Lower lobe of right lung (tissue), 2 donors: ENCODE measurements at regions not wholly inside any gene's neighbourhood (a gene's known extent, or its start where the extent isn't known, plus 50 kb on each side); places are given as distances from the start of the nearest gene placed in this dataset.
"Not testable (repeated sequence)": the region's sequence is repeated elsewhere in the genome, so short reads cannot be mapped to it uniquely, and the experiment has no call there.

Experiments
- ATAC-seq, 2 donors: fragments of 200-7000 bp; cut with Tn5 transposase; one replicate each; pipeline ENCODE4 v1.9.1; 2020 to 2022; ENCODE audit warnings: mild to moderate bottlenecking in 2 of 2, moderate library complexity in 2 of 2
- DNase-seq: peaks from one replicate; pipeline ENCODE4 v3.0.0-alpha.2; 2020
- H3K27ac ChIP-seq: fragments of 200-600 bp; one replicate; pipeline ENCODE4 v1.8.0; 2022
- H3K27me3 ChIP-seq: fragments of 200-600 bp; one replicate; pipeline ENCODE4 v1.8.0; 2022; ENCODE audit warnings: low read depth
- H3K36me3 ChIP-seq: fragments of 200-600 bp; one replicate; pipeline ENCODE4 v1.8.0; 2022; ENCODE audit warnings: mild to moderate bottlenecking
- H3K4me1 ChIP-seq: fragments of 200-600 bp; one replicate; pipeline ENCODE4 v1.8.0; 2022
- H3K4me3 ChIP-seq: fragments of 200-600 bp; one replicate; pipeline ENCODE4 v1.8.0; 2022; ENCODE audit warnings: mild to moderate bottlenecking
- H3K9me3 ChIP-seq: fragments of 200-600 bp; one replicate; pipeline ENCODE4 v1.8.0; 2022
- CTCF ChIP-seq: fragments of 200-600 bp; IDR thresholded peaks from one replicate; pipeline ENCODE4 v1.8.0; 2022; ENCODE audit warnings: antibody characterized with exemption, mild to moderate bottlenecking
- intact Hi-C: fragments of 100-400 bp; cut with DNase I; formaldehyde crosslinking; loops from one replicate; pipeline ENCODE4 v1.11.0; 2022
- donor health status: DM: no; HTN: yes; CAD: no; lungs with severe emphysema.

GRCh38 chr6:19721766-19722377, 115.3 kb upstream of the ID4 start:
- no peaks in the 10 kb centered on the region for H3K36me3 ChIP-seq
- no peak for TF ChIP-seq CTCF
- no peaks in the 10 kb centered on the region for H3K27me3 ChIP-seq
- no peak overlapping the region for H3K27ac ChIP-seq
- no peak for ATAC-seq
- no peaks in the 10 kb centered on the region for H3K9me3 ChIP-seq
- DNase-seq, result no peak
- H3K4me1 ChIP-seq, result no peaks in the 10 kb centered on the region
- intact Hi-C loops, result no loop called here
- H3K4me3 ChIP-seq, result no peak overlapping the region

DNA sequence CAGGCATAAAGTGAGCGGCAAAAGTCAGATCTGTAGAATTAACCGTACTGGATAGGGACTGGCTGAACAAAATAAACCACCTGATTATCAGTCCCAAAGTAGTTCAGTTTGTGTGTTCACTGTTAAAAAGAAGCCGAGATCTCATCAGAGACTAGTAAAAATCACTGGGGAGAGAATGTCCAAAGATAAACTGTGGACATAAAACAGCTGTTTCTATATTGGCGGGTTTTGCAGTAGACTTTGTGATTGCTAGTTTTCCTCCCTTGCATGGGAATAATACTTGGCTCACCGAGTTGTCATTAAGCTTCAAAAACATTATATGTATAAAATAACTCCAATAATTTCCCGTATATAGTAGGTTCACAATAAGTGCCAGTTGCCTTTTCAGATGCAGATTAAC, 114.2 kb upstream of the ID4 start:
- no peaks in the 10 kb centered on the region for H3K9me3 ChIP-seq
- H3K4me3 ChIP-seq, result no peak overlapping the region
- no peak for ATAC-seq
- TF ChIP-seq CTCF, result no peak
- intact Hi-C loops, result no loop called here
- no peaks in the 10 kb centered on the region for H3K36me3 ChIP-seq
- H3K4me1 ChIP-seq, result no peaks in the 10 kb centered on the region
- H3K27me3 ChIP-seq, result no peaks in the 10 kb centered on the region
- no peak overlapping the region for H3K27ac ChIP-seq
- no peak for DNase-seq

GRCh38 chr6:19723545-19723944, 113.6 kb upstream of the ID4 start:
- intact Hi-C loops, result no loop called here
- Histone ChIP-seq H3K36me3 (no peaks in the 10 kb centered on the region), H3K4me3 (no peak overlapping the region), H3K4me1 (no peaks in the 10 kb centered on the region), H3K27me3 (no peaks in the 10 kb centered on the region), H3K9me3 (no peaks in the 10 kb centered on the region), H3K27ac (no peak overlapping the region)
- no peak for DNase-seq
- no peak for TF ChIP-seq CTCF
- no peak for ATAC-seq

DNA sequence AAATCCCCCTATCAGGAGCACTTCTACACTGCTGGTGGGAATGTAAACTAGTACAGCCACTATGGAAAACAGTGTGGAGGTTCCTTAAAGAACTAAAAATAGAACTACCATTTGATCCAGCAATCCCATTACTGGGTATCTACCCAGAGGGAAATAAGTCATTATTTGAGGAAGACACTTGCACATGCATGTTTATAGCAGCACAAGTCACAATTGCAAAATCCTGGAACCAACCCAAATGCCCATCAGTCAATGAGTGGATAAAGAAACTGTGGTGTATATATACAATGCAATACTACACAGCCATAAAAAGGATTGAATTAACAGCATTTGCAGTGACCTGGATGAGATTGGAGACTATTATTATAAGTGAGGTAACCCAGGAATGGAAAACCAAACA, 111.7 kb upstream of the ID4 start:
- H3K4me1 ChIP-seq, H3K27ac ChIP-seq, H3K27me3 ChIP-seq, H3K36me3 ChIP-seq, DNase-seq, H3K9me3 ChIP-seq, ATAC-seq, intact Hi-C loops, H3K4me3 ChIP-seq: not testable (repeated sequence)

GRCh38 chr6:19731282-19731681, 105.9 kb upstream of the ID4 start:
- no peak for TF ChIP-seq CTCF
- intact Hi-C loops, result no loop called here
- Histone ChIP-seq H3K9me3 (no peaks in the 10 kb centered on the region), H3K27me3 (no peaks in the 10 kb centered on the region), H3K4me1 (no peaks in the 10 kb centered on the region), H3K4me3 (no peak overlapping the region), H3K27ac (no peak overlapping the region), H3K36me3 (no peaks in the 10 kb centered on the region)
- DNase-seq, result no peak
- ATAC-seq, result no peak

DNA sequence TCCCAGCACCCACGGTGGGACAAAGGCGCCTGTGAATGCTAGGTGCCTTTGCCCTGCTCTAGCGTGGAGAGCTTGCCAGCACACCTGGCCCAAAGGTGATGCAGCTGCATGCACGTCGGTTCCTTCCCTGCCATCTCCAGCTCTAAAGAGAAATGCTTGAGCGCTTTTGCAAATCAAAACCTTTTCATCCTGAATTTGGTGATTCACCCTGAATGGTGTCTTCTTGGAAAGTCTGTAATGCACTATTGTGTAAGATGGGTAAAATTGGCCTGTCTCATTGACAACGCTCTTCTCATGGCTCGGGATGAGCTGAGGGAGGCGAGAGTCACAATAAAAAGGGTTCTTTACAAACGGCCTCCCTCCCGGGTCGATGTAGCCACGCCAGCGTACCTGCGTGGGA, 103.1 kb upstream of the ID4 start:
- intact Hi-C loops, result no loop called here
- Histone ChIP-seq H3K9me3 (no peaks in the 10 kb centered on the region), H3K27me3 (no peaks in the 10 kb centered on the region), H3K4me3 (no peak overlapping the region), H3K4me1 (no peaks in the 10 kb centered on the region), H3K36me3 (no peaks in the 10 kb centered on the region), H3K27ac (no peak overlapping the region)
- ATAC-seq, result no peak
- DNase-seq, result no peak
- TF ChIP-seq CTCF, result no peak
